OCI-LY3 (cell line): ENCODE measurements at regions not wholly inside any gene's neighbourhood (a gene's known extent, or its start where the extent isn't known, plus 50 kb on each side); places are given as distances from the start of the nearest gene placed in this dataset.

Experiments
- CTCF ChIP-seq: fragments of 200-600, 300-600 bp; sonication (generic); IDR thresholded peaks from 2 replicates; pipeline ENCODE4 v1.5.1; 2014; ENCODE audit warnings: antibody characterized with exemption, low read length, low read depth
- EZH2phosphoT487 ChIP-seq: fragments of 200-600 bp; shearing (Covaris generic); IDR thresholded peaks from 2 replicates; pipeline ENCODE4 v1.6.1; 2018; ENCODE audit warnings: antibody characterized with exemption, mixed run types, low read depth

- TF ChIP-seq CTCF: no peak
- TF ChIP-seq EZH2phosphoT487: no peak
Measured at GRCh38 chr3:74288761-74289160, 325.7 kb downstream of the CNTN3 start.
